ENCODE measurements at regions not wholly inside any gene's neighbourhood (a gene's known extent, or its start where the extent isn't known, plus 50 kb on each side); places are given as distances from the start of the nearest gene placed in this dataset.
"Not testable (repeated sequence)": the region's sequence is repeated elsewhere in the genome, so short reads cannot be mapped to it uniquely, and the experiment has no call there.

- H3K4me1 ChIP-seq (ENCODE audit: insufficient read depth, low read length) = no peaks in the 10 kb centered on the region
- H3K4me3 ChIP-seq (ENCODE audit: low read length) = no peak overlapping the region
- peaks cover 20% of the 10 kb centered on the region for H3K9me3 ChIP-seq (ENCODE audit: insufficient read depth, low read depth, low read length)
- no peaks in the 10 kb centered on the region for H3K27me3 ChIP-seq (ENCODE audit: insufficient read depth, low read length)
- no peaks in the 10 kb centered on the region for H3K36me3 ChIP-seq (ENCODE audit: insufficient read depth, low read length)
- no peak overlapping the region for H3K9ac ChIP-seq (ENCODE audit: low read depth, low read length)
- no peak overlapping the region for H3K27ac ChIP-seq (ENCODE audit: low read depth, low read length)
These were observed 320.8 kb upstream of the DUSP10 start for GRCh38 chr1:222062640-222063039.

- Histone ChIP-seq H3K9ac (ENCODE audit: low read depth, low read length) (no peak overlapping the region), H3K27me3 (ENCODE audit: insufficient read depth, low read length) (no peaks in the 10 kb centered on the region), H3K4me3 (ENCODE audit: low read length) (no peak overlapping the region), H3K4me1 (ENCODE audit: insufficient read depth, low read length) (no peaks in the 10 kb centered on the region), H3K9me3 (ENCODE audit: insufficient read depth, low read depth, low read length) (peaks cover 20% of the 10 kb centered on the region), H3K27ac (ENCODE audit: low read depth, low read length) (no peak overlapping the region), H3K36me3 (ENCODE audit: insufficient read depth, low read length) (no peaks in the 10 kb centered on the region)
- 91% methylated on average over 3 of the region's 3 CpGs for WGBS
These were observed 319.9 kb upstream of the DUSP10 start for GRCh38 chr1:222061711-222062359.

- no peak overlapping the region for H3K4me3 ChIP-seq (ENCODE audit: low read length)
- H3K9ac ChIP-seq (ENCODE audit: low read depth, low read length) = no peak overlapping the region
- no peaks in the 10 kb centered on the region for H3K4me1 ChIP-seq (ENCODE audit: insufficient read depth, low read length)
- H3K27me3 ChIP-seq (ENCODE audit: insufficient read depth, low read length) = no peaks in the 10 kb centered on the region
- WGBS = 95% methylated on average over 3 of the region's 3 CpGs
- peaks cover 18% of the 10 kb centered on the region for H3K9me3 ChIP-seq (ENCODE audit: insufficient read depth, low read depth, low read length)
- H3K27ac ChIP-seq (ENCODE audit: low read depth, low read length) = no peak overlapping the region
- no peaks in the 10 kb centered on the region for H3K36me3 ChIP-seq (ENCODE audit: insufficient read depth, low read length)
These were observed 318.5 kb upstream of the DUSP10 start for GRCh38 chr1:222060210-222060916.

GRCh38 chr1:222058249-222058648 lies 316.4 kb upstream of the DUSP10 start:
- Histone ChIP-seq H3K36me3 (ENCODE audit: insufficient read depth, low read length) (no peaks in the 10 kb centered on the region), H3K27ac (ENCODE audit: low read depth, low read length) (no peak overlapping the region)
- WGBS = 97% methylated on average over 2 of the region's 2 CpGs

GRCh38 chr1:222057162-222057561 lies 315.3 kb upstream of the DUSP10 start:
- WGBS = 96% methylated on average over 3 of the region's 3 CpGs

More at GRCh38 chr1:222058249-222058648, 316.4 kb upstream of the DUSP10 start:
- no peaks in the 10 kb centered on the region for H3K9me3 ChIP-seq (ENCODE audit: insufficient read depth, low read depth, low read length)
- H3K4me1 ChIP-seq (ENCODE audit: insufficient read depth, low read length) = no peaks in the 10 kb centered on the region
- H3K27me3 ChIP-seq (ENCODE audit: insufficient read depth, low read length) = no peaks in the 10 kb centered on the region
- H3K4me3 ChIP-seq (ENCODE audit: low read length) = no peak overlapping the region
- H3K9ac ChIP-seq (ENCODE audit: low read depth, low read length) = no peak overlapping the region

GRCh38 chr1:222054416-222054815 lies 312.5 kb upstream of the DUSP10 start:
- H3K36me3 ChIP-seq (ENCODE audit: insufficient read depth, low read length) = no peaks in the 10 kb centered on the region
- no peak overlapping the region for H3K9ac ChIP-seq (ENCODE audit: low read depth, low read length)
- H3K27ac ChIP-seq (ENCODE audit: low read depth, low read length) = no peak overlapping the region
- H3K27me3 ChIP-seq (ENCODE audit: insufficient read depth, low read length) = no peaks in the 10 kb centered on the region
- no peaks in the 10 kb centered on the region for H3K9me3 ChIP-seq (ENCODE audit: insufficient read depth, low read depth, low read length)
- H3K4me3 ChIP-seq (ENCODE audit: low read length) = no peak overlapping the region
- no peaks in the 10 kb centered on the region for H3K4me1 ChIP-seq (ENCODE audit: insufficient read depth, low read length)
- WGBS = 90% methylated on average over 6 of the region's 6 CpGs

More at GRCh38 chr1:222057162-222057561, 315.3 kb upstream of the DUSP10 start:
- no peaks in the 10 kb centered on the region for H3K9me3 ChIP-seq (ENCODE audit: insufficient read depth, low read depth, low read length)
- H3K9ac ChIP-seq (ENCODE audit: low read depth, low read length) = no peak overlapping the region
- H3K4me3 ChIP-seq (ENCODE audit: low read length) = no peak overlapping the region
- H3K27me3 ChIP-seq (ENCODE audit: insufficient read depth, low read length) = no peaks in the 10 kb centered on the region
- no peak overlapping the region for H3K27ac ChIP-seq (ENCODE audit: low read depth, low read length)
- no peaks in the 10 kb centered on the region for H3K4me1 ChIP-seq (ENCODE audit: insufficient read depth, low read length)
- H3K36me3 ChIP-seq (ENCODE audit: insufficient read depth, low read length) = no peaks in the 10 kb centered on the region

GRCh38 chr1:222053790-222054294 lies 312.0 kb upstream of the DUSP10 start:
- Histone ChIP-seq H3K27ac (ENCODE audit: low read depth, low read length) (no peak overlapping the region), H3K27me3 (ENCODE audit: insufficient read depth, low read length) (no peaks in the 10 kb centered on the region), H3K9me3 (ENCODE audit: insufficient read depth, low read depth, low read length) (no peaks in the 10 kb centered on the region), H3K4me1 (ENCODE audit: insufficient read depth, low read length) (no peaks in the 10 kb centered on the region), H3K36me3 (ENCODE audit: insufficient read depth, low read length) (no peaks in the 10 kb centered on the region), H3K9ac (ENCODE audit: low read depth, low read length) (no peak overlapping the region), H3K4me3 (ENCODE audit: low read length) (no peak overlapping the region)
- whole genome bisulfite sequencing = 94% methylated on average over 5 of the region's 5 CpGs

GRCh38 chr1:222051311-222051710 lies 309.4 kb upstream of the DUSP10 start:
- H3K9me3 ChIP-seq (ENCODE audit: insufficient read depth, low read depth, low read length); H3K27me3 ChIP-seq (ENCODE audit: insufficient read depth, low read length); H3K27ac ChIP-seq (ENCODE audit: low read depth, low read length); H3K4me1 ChIP-seq (ENCODE audit: insufficient read depth, low read length); H3K4me3 ChIP-seq (ENCODE audit: low read length); H3K36me3 ChIP-seq (ENCODE audit: insufficient read depth, low read length); H3K9ac ChIP-seq (ENCODE audit: low read depth, low read length): not testable (repeated sequence)
- no CpG with 5 or more reads among the region's 1 CpG for WGBS

- WGBS = 95% methylated on average over 28 of the region's 28 CpGs
- H3K9me3 ChIP-seq (ENCODE audit: insufficient read depth, low read depth, low read length); H3K36me3 ChIP-seq (ENCODE audit: insufficient read depth, low read length); H3K4me3 ChIP-seq (ENCODE audit: low read length); H3K4me1 ChIP-seq (ENCODE audit: insufficient read depth, low read length); H3K27ac ChIP-seq (ENCODE audit: low read depth, low read length); H3K27me3 ChIP-seq (ENCODE audit: insufficient read depth, low read length); H3K9ac ChIP-seq (ENCODE audit: low read depth, low read length): not testable (repeated sequence)
These were observed 307.8 kb upstream of the DUSP10 start for GRCh38 chr1:222049661-222050060.

GRCh38 chr1:222049176-222049575 lies 307.3 kb upstream of the DUSP10 start:
- H3K9ac ChIP-seq (ENCODE audit: low read depth, low read length) = no peak overlapping the region
- no peaks in the 10 kb centered on the region; the same call in 1 of the 2 replicates for H3K4me1 ChIP-seq (ENCODE audit: insufficient read depth, low read length)
- WGBS = 87% methylated on average over 4 of the region's 4 CpGs
- H3K9me3 ChIP-seq (ENCODE audit: insufficient read depth, low read depth, low read length) = no peaks in the 10 kb centered on the region
- no peaks in the 10 kb centered on the region for H3K36me3 ChIP-seq (ENCODE audit: insufficient read depth, low read length)
- H3K27me3 ChIP-seq (ENCODE audit: insufficient read depth, low read length) = no peaks in the 10 kb centered on the region
- no peak overlapping the region for H3K27ac ChIP-seq (ENCODE audit: low read depth, low read length)
- no peak overlapping the region for H3K4me3 ChIP-seq (ENCODE audit: low read length)

GRCh38 chr1:222048094-222048595 lies 306.3 kb upstream of the DUSP10 start:
- Histone ChIP-seq H3K9ac (ENCODE audit: low read depth, low read length) (no peak overlapping the region), H3K4me1 (ENCODE audit: insufficient read depth, low read length) (no peaks in the 10 kb centered on the region; the same call in 1 of the 2 replicates), H3K27ac (ENCODE audit: low read depth, low read length) (no peak overlapping the region; the same call in 1 of the 2 replicates), H3K9me3 (ENCODE audit: insufficient read depth, low read depth, low read length) (no peaks in the 10 kb centered on the region), H3K27me3 (ENCODE audit: insufficient read depth, low read length) (no peaks in the 10 kb centered on the region), H3K36me3 (ENCODE audit: insufficient read depth, low read length) (no peaks in the 10 kb centered on the region), H3K4me3 (ENCODE audit: low read length) (no peak overlapping the region)
- WGBS = 92% methylated on average over 4 of the region's 4 CpGs
